C4-2B (cell line): ENCODE measurements at regions not wholly inside any gene's neighbourhood (a gene's known extent, or its start where the extent isn't known, plus 50 kb on each side); places are given as distances from the start of the nearest gene placed in this dataset.

Experiments used
- ZFX ChIP-seq: fragments of 450-650 bp; IDR thresholded peaks from 2 replicates; pipeline ENCODE4 v1.6.1; 2017
- TF ChIP-seq, protein P1 (sequence below): fragments of 450-650 bp; conservative IDR thresholded peaks from 2 replicates; pipeline ENCODE4 v1.5.1; 2017; ENCODE audit warnings: mild to moderate bottlenecking

DNA sequence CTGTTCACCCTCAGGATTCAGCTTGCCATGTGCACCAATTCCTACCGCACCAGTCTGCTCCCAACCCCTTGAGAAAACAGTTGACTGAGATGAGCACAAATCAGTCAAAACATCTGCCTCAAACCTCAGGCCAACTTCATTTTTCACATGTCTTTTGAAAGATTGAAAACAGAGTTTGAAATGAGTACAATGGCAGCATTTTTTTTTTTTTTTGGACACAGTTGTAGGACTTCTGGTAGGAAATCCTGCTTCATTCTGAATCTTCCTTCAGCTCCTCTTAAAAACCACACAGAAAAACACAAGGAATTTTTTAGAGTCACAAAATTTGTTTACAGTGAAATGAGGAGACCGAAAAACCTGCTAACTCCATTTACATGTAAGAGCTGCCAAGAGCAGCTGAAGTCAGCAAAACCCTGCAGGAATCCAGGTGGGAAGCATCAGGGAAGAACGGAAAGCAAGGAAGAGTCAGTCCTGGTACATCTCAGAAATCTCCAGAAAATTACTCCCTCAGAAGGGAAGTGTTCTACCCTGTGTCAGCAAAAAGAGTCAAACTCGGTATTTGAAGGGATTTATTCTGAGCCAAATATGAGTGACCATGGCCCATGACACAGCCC, 100.3 kb upstream of the TMTC1 start:
- TF ChIP-seq, protein P1, sequence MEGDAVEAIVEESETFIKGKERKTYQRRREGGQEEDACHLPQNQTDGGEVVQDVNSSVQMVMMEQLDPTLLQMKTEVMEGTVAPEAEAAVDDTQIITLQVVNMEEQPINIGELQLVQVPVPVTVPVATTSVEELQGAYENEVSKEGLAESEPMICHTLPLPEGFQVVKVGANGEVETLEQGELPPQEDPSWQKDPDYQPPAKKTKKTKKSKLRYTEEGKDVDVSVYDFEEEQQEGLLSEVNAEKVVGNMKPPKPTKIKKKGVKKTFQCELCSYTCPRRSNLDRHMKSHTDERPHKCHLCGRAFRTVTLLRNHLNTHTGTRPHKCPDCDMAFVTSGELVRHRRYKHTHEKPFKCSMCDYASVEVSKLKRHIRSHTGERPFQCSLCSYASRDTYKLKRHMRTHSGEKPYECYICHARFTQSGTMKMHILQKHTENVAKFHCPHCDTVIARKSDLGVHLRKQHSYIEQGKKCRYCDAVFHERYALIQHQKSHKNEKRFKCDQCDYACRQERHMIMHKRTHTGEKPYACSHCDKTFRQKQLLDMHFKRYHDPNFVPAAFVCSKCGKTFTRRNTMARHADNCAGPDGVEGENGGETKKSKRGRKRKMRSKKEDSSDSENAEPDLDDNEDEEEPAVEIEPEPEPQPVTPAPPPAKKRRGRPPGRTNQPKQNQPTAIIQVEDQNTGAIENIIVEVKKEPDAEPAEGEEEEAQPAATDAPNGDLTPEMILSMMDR, result no peak
- TF ChIP-seq ZFX, result no peak
